ENCODE measurements at regions not wholly inside any gene's neighbourhood (a gene's known extent, or its start where the extent isn't known, plus 50 kb on each side); places are given as distances from the start of the nearest gene placed in this dataset.
"Not testable (repeated sequence)": the region's sequence is repeated elsewhere in the genome, so short reads cannot be mapped to it uniquely, and the experiment has no call there.

DNA sequence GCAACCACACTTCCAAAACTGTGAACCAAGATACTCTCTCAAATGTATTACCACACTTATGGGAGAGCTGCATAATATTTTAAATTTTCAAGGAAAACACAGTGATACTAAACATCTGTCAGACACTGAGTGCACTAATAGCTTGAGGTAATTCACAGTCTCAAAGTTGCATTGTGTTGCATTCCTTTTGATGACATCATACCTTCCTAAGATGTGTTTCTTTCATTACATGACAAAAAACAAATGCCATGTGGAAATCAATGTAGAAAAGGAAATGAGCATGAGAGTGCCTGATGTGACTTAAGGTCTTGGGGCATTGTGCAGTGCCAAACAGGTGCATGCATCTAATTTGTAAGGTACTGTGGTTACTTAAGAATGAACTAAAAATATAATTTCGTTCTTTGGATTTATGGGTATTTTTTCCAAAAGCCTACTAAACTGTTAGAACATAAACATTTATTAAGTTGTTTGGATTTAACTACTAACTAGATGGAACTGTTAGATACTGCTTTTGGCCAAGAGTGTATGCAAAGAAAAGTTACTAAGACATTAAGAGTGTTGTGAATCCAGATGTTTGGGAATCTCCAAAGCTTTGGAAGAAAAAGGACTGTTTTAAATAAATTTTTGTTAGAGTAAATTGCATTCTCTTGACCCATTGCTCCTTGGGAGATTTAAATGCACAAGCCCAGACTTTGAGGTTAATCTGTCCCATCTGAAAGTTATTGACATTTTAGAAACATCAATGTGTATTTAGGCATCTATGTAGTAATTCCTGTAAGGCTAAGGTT lies 496.2 kb upstream of the SEMA3D start:
- TF ChIP-seq, protein P1, sequence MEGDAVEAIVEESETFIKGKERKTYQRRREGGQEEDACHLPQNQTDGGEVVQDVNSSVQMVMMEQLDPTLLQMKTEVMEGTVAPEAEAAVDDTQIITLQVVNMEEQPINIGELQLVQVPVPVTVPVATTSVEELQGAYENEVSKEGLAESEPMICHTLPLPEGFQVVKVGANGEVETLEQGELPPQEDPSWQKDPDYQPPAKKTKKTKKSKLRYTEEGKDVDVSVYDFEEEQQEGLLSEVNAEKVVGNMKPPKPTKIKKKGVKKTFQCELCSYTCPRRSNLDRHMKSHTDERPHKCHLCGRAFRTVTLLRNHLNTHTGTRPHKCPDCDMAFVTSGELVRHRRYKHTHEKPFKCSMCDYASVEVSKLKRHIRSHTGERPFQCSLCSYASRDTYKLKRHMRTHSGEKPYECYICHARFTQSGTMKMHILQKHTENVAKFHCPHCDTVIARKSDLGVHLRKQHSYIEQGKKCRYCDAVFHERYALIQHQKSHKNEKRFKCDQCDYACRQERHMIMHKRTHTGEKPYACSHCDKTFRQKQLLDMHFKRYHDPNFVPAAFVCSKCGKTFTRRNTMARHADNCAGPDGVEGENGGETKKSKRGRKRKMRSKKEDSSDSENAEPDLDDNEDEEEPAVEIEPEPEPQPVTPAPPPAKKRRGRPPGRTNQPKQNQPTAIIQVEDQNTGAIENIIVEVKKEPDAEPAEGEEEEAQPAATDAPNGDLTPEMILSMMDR (IDR thresholded peaks at IDR 0.05; ENCODE audit: control insufficient read depth, insufficient read depth, low read depth, low read length, missing control alignments), result no peak
- no peak overlapping the region for H3K4me3 ChIP-seq (ENCODE audit: control insufficient read depth, low read depth, low read length)
- DNase-seq (ENCODE audit: low read depth), result no peak

DNA sequence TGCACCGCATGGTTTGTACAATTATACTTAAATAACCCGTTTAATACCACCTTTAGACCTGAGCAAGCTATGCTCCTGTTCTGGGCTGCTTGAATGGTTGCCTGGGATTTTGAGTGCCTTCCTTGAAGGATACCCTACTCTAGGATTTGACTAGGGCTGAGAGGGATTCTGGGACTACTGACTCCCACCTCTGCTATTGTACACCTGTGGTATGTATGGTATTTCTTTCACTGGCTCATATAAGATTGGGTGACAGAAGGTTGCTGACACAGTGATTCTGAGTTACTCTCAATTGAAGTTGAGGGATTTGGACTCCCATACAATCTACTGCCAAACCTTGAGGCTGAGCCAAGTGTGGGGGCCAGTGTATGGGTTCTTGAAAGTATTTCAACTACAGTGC lies 494.4 kb upstream of the SEMA3D start:
- TF ChIP-seq, protein P1 (IDR thresholded peaks at IDR 0.05; ENCODE audit: control insufficient read depth, insufficient read depth, low read depth, low read length, missing control alignments), result no peak
- H3K4me3 ChIP-seq (ENCODE audit: control insufficient read depth, low read depth, low read length), result no peak overlapping the region
- no peak for DNase-seq (ENCODE audit: low read depth)

DNA sequence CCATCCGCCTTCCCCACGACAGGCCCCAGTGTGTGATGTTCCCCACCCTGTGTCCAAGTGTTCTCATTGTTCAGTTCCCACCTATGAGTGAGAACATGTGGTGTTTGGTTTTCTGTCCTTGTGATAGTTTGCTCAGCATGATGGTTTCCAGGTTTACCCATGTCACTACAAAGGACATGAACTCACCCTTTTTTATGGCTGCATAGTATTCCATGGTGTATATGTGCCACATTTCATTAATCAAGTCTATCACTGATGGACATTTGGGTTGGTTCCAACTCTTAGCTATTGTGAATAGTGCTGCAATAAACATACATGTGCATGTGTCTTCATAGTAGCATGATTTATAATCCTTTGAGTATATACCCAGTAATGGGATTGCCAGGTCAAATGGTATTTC lies 488.2 kb upstream of the SEMA3D start:
- not testable (repeated sequence) for DNase-seq (ENCODE audit: low read depth); H3K4me3 ChIP-seq (ENCODE audit: control insufficient read depth, low read depth, low read length)

DNA sequence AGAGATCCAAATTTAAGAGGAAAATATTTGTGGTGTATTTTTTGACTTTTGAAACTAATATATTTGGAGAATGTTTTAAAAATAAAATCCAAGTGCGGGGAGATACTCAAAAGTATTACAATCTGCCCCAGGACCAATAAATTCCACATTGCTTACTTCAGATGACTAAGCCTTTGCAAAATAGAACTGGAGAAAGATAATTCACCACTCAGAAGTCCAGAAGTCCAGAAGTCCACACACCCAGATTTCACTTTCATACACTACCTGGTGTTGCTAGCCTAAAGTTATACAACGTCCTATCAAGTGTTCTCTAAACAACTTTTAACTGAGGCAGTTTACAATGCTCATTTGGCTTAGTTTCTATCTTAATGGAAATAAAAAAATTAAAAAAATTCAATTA lies 487.0 kb upstream of the SEMA3D start:
- TF ChIP-seq, protein P1 (IDR thresholded peaks at IDR 0.05; ENCODE audit: control insufficient read depth, insufficient read depth, low read depth, low read length, missing control alignments), result no peak
- H3K4me3 ChIP-seq (ENCODE audit: control insufficient read depth, low read depth, low read length), result no peak overlapping the region
- DNase-seq (ENCODE audit: low read depth), result no peak

DNA sequence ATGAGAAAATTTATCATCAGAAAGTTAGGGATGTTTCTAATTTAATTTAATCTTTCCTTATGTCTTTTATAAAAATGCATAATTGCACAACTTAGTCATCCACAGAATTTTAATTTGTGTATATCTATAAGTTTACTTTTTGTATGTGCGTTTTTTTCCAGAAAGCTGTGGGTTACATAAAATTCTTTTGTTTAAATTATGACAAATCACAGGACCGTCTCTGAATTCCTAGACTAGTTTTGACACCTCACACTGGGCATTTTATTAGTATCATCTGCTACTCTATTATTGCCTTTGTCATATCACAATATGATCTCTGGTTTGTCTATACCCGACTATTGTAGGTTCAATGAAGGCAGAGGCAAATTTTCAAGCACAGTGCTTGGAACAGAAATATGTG lies 482.4 kb upstream of the SEMA3D start:
- TF ChIP-seq, protein P1 (IDR thresholded peaks at IDR 0.05; ENCODE audit: control insufficient read depth, insufficient read depth, low read depth, low read length, missing control alignments), result no peak
- no peak for DNase-seq (ENCODE audit: low read depth)
- no peak overlapping the region for H3K4me3 ChIP-seq (ENCODE audit: control insufficient read depth, low read depth, low read length)

DNA sequence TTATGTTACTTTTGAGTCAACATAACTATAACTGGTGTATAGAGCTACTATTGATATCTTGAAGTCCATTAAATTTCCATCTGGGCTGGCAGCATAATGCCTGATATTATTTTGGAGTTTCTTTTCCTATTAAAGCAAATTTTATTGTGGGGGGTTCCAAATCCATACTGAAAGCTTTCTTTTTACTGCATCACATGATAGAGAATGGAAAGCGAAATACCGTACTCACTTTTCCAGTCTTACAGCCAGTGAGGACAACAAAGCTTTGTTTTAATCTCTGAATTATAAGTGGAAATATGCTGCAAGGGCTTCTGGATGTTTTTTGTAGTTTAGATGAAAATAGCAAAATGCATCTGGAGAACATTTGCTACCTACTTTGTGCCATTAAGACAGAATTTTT lies 477.5 kb upstream of the SEMA3D start:
- no peak overlapping the region for H3K4me3 ChIP-seq (ENCODE audit: control insufficient read depth, low read depth, low read length)
- TF ChIP-seq, protein P1 (IDR thresholded peaks at IDR 0.05; ENCODE audit: control insufficient read depth, insufficient read depth, low read depth, low read length, missing control alignments), result no peak
- no peak for DNase-seq (ENCODE audit: low read depth)

DNA sequence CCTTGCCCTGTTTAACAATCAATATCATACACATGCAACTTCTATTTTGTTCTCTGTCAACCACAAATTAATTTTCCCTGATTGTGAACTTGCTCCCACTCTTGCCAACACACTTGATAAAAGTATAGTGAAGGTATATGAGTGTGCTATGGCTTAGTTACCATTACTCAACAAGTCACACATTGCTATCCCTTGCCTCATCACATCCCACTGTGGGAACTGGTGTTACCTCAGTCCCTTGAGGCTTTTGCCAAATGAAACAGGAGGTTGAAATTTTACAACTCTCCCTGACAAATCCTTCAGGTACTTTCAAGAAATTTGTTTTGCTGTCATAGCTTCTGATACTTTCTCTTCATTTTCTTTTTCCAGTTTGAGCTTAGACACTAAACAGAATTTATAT lies 472.5 kb upstream of the SEMA3D start:
- TF ChIP-seq, protein P1 (IDR thresholded peaks at IDR 0.05; ENCODE audit: control insufficient read depth, insufficient read depth, low read depth, low read length, missing control alignments), result no peak
- H3K4me3 ChIP-seq (ENCODE audit: control insufficient read depth, low read depth, low read length), result no peak overlapping the region
- no peak for DNase-seq (ENCODE audit: low read depth)
